ENCODE measurements at regions not wholly inside any gene's neighbourhood (a gene's known extent, or its start where the extent isn't known, plus 50 kb on each side); places are given as distances from the start of the nearest gene placed in this dataset.
"Not testable (repeated sequence)": the region's sequence is repeated elsewhere in the genome, so short reads cannot be mapped to it uniquely, and the experiment has no call there.

DNA sequence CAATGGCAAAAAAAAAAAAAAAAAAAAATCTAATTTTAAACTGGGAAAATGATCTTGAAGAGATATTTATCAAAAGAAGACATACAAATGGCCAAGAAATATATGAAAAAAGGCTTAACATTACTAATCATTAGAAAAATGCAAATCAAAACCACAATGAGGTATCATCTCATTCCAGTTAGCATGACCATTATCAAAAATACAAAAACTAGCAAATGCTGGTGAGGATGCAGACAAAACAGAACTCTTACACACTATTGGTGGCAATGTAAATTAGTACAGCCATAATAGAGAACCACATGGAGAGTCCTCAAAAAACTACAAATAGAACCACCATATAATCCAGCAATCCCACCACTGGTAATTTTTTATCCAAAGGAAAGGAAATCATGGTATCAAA is 489.6 kb downstream of the TNS3 start:
- DNase-seq (ENCODE audit: low read depth, low spot score): no peak

DNA sequence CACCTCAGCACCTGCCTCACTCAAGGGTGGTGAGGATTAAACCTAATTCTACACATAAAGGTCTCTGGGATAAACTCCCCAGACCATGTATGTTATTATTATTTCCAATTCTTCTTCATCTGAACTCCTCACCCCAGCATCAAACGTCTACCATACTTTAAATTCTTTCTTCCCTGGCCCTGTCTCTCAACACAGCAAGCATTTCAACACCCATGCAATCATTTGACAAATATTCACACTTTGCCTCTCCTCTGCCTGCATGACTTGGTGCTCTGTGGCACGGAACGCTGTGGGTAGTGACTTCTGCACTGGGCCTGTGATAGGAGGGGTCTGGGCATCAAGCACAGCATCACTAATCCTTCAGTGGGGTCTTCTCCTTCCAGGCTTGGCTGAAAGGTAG is 490.8 kb downstream of the TNS3 start:
- no peak for DNase-seq (ENCODE audit: low read depth, low spot score)

DNA sequence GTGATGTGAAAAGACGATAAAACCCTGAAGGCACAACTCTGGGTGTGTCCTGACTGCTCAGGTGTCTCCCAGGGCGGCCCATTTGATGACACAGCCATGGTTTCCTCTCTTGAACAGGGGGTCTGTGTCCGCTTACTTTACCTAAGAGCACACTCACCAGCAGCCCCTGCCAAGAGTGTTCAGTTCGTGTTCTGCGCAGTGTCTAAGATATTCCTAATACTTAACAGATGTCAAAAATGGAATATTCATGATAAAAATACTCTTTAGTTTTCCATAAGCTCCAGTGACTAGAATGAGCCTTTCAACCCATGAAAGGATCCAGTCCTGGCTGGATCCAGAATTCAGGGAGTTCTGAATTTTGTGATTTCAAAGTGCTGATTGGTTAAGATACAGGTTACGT is 492.4 kb downstream of the TNS3 start:
- DNase-seq (ENCODE audit: low read depth, low spot score): no peak

DNA sequence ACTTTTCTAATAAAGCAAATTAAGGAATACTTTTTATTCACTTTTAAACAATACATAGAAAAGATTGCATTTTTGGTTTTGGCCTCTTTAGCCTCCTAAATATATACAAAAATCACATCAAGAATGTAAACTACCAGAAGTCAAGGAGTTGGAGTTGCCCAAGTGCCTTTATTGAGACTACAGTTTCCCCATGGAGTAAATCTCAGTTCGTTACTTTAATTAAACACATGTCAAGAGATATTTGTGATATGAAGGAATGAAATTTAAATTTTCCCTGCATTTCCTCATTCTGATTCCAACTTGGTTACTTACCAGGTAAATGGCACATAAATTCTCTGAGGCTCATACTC is 492.9 kb downstream of the TNS3 start:
- no peak for DNase-seq (ENCODE audit: low read depth, low spot score)

DNA sequence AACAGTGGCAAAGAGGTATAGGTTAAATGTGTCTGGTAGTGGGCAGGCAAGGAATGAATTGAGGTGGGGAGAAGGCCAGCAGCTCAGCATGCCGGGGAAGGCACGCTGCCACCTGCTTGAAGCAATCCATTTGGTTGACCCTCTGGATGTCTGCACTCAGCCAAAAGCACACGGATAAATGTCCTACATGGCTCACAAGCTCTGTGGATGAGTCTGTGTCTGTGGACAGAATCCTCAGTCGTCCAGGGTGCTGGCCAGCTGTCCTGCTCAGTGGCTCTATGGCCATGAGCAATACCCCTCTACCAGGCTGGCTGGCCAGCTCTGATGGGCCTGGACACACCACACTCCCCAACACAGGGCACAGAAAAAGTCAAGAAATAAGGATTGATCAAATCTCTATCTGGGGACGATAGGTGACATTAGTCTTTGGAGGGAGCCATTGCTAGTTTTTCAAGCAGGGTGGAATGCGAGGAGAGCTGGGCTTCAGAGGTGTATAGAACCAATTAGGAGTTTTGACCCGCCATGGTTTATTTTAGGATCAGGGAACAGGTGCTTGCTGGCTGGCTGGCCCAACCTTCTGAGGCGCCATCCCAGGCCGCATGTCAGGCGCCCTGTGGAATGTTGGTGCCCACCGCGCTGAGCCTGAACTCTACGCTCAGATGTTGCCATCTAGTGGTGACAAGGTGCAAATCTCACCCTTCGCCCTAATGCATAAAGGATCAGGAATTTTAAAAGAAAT is 493.4 kb downstream of the TNS3 start:
- no peak for DNase-seq (ENCODE audit: low read depth, low spot score)

DNA sequence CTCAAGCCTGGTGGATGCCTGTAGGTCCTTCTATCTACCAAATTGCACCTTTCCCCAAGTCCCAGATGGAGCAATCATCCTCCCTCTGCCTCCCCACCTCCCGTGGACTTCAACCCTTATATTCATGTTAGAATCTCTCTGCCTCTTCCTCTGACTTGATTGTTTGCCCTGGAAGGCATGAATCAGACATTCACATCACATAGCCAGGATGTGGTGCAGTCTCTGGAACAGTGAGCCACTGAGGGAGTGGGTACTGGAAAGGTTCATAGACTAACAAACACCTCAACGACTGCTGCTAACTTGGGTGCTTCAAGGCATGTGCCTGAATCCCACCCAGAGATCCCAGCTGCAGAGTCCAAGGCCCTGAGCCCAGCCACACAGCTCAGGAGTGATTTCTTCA is 494.0 kb downstream of the TNS3 start:
- no peak for DNase-seq (ENCODE audit: low read depth, low spot score)

DNA sequence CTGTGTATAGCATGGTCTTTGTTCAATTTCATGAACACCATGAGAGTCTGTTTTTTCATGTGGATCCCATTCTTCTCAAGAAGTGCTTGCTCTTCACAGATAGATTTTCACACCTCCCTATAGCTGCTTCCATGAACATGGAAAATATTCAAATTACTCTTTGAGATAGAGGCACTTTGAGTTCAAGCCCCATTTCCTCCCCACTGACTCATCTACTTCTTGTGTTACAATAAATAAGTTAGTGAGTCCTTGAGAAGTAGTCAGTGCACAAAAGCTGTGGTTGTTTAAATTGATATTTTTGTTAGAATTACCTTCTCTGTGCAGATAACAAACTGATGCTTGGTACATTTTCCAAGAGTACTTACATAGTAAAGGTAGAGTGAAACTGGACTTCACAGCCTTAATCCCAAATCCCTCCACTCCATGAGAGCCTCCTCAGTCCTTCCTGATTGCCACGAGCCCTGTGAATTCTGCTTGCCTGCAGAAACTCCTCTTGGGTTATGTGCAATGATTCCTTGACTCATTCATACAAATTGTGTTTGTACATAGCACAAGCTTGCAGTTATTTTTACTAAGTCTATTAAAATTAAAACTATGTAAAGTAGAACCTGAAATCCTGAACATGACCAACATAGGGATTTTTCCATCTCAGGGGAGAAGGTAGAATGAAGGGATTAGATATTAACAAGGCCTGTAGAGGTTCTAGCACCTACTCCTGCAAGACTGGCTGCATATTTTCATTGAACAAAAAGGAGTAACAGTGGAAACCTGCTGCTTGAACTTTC is 496.2 kb downstream of the TNS3 start:
- DNase-seq (ENCODE audit: low read depth, low spot score): no peak

DNA sequence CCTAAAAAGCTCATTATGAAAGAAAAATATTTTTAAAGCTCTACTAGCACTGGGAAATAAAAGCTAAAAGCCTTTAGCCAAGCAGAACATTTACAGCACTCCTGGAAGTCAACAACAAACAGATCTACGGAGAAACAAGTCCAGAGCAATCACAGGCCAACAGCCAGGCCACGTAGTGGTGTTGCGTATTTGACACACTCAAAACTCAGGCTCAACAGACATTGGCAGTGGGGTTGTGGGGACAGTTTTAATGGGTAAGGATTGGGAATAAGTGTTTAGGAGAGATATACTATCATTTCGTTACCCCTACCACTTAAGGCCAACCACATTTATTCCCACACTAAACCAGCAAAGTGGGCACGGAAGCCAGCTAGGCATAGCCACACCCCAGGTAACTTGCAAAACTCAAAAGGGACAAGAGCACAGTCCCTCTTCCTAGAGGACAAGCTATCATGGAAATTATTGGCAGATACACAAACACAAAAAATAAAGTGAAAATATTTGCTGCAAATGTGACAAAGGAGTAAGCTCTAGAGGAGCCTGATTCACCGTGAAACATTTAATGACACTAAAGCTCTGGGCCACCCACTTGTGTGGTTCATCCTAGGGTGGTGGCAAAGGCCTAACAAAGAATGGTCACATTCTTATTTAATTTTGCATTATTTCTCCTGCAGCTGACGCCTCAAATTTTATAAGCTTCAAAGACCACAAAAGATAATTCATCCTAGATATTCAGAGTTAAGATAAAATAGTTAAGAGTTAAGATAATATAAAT is 498.2 kb downstream of the TNS3 start:
- DNase-seq (ENCODE audit: low read depth, low spot score): no peak

DNA sequence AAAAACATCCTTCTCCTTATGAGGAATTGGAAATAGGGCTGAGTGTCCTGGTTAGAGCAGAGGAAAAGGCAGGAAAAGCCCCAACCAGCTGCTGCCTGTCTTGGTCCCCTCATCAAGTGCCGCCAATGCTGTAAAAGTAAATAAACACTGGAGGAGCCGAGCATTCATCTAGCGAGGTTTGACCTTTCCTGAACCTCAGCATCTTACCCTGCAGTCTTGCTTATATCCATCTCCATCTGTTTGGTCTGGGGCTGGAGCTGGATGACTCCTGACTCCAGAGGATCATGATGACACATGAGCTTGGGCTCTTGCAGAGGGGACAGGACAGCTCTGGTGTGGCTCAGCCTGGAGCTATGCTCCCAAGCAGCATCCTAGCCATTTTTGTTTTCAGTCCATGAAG is 501.1 kb downstream of the TNS3 start:
- no peak for DNase-seq (ENCODE audit: low read depth, low spot score)

DNA sequence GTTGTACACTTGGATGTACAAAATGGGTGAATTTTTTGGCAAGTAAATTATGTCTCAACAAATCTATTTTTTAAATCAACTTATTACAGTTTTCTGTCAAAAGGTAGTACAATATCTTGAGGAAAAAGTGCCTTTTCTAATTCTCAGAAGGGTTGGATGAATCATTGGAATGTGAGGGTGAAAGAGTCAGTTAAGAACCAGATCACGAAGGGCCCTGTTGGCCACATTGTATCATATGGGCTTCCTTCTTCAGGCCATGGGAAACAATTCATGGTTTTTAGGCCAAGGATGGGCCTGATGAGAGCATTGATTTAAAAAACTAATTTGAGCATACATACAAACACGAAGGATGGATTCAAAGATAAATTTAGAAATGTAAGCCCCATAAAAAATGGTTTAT is 503.7 kb downstream of the TNS3 start:
- DNase-seq (ENCODE audit: low read depth, low spot score): no peak

DNA sequence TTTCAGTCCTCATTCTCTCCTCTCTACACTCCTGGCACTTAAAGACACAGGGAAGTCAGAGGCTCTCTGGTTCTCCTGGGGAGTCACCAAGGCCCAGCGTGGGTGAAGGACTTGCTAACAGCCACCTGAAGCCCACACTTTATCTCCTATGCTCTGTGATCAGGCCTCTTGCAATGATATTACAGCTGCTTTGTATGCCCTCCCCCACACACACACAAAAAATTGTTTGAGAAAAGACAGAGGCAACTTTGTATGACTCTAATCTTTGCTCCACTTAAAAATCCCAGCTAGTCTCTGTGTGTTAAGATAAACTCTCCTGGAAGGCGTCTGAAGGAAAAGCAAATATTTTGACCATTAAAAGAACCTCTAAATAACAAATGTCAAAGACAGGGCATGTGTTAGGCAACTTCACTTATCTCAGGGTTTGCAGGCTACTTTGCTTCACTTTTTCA is 507.2 kb downstream of the TNS3 start:
- DNase-seq (ENCODE audit: low read depth, low spot score): no peak

DNA sequence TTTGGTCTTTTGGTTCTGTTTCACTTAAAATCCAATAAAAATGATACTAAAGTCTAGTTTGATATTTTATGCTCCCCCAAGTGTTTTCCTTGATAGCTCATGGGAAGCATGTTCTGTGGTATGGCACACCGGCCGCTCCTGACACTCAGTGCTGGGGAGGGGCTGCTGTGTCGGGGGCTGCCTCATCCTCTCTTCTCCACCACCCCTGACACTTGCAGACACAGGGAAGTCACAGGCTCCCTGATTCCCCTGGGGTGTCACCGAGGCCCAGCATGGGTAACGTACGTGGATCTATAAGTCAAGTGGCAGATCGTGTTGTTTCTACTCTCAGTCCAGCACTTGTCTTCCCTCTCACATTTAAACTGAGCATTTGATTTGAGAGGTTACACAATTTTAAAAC is 508.6 kb downstream of the TNS3 start:
- no peak for DNase-seq (ENCODE audit: low read depth, low spot score)

DNA sequence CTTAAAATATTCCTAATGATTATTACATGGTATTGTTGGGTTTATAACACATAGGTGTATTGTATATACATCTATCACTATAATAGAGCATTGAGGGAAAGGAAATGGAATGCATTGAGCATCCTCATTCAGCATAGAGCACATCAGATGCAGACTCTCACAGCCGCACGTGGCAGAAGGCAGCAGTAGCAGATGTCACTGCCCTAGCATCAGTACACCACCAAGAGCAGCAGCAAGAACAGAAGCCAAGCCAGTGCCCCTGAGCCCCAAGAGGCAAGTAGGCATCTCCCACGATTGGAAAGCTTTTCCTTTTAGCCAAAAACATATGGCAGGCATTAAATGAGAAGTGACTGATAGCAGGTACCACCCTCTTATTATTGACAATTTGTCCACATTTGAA is 510.0 kb downstream of the TNS3 start:
- no peak for DNase-seq (ENCODE audit: low read depth, low spot score)

DNA sequence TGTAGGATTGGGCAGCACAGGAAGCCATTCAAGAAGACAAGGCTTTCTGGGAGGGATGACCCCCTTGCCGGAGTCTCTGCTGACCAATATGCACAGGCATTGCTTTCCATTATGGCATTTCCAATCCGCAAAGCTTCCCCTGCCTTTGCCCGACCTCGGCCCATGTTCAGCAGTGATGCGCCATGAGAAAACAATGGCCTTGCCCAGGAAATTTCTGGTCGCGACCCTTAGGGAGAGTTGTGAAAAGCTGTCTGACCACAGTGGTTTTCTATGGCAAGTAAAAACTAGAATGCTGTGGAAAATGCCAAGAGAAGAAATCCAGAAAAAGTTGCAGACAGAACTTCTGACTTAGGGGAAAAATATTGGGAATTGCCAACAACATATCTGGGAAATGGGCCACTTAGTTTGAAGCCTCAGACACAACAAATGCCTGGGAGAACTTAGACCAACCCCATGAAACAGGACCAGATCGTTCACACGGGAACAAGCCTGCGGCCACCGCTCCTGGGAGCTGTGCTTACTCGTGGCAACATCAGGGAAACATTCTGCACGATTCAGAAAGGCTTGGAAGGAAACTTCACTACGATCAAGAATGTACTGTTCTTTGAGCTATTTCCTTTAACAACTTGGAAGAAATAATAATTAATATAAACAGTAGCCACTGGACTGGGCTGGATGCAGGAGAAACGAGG is 512.4 kb downstream of the TNS3 start:
- DNase-seq (ENCODE audit: low read depth, low spot score): no peak

DNA sequence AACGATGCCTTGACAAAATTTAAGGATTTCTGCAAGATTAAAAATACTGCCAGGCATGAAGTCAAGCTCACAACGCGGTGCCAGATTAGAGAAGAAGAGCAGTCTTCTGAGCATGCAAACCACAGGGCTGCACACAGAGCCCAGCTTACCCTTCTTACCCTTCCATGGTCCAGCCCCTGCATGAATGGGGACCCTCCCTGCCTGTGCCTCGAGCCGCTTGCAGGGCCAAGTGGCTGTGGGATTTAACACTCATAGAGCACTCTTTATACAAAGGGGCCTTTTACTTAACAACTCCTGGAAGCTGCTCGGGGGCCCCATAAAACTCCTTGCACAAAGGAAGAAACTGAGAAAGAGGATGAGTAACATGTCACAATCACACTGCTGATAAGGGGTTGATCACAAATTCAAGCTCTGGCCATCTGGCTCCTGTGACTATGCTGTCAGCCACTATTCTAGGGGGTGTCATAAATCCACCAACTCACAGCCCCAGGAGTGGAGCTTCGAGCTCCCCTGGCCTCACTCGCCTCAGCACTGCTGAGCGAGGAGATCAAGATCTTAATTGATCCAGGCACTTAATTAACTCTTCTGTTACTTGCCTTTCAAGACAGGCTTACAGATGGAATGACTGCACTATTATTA is 514.8 kb downstream of the TNS3 start:
- DNase-seq (ENCODE audit: low read depth, low spot score): no peak

DNA sequence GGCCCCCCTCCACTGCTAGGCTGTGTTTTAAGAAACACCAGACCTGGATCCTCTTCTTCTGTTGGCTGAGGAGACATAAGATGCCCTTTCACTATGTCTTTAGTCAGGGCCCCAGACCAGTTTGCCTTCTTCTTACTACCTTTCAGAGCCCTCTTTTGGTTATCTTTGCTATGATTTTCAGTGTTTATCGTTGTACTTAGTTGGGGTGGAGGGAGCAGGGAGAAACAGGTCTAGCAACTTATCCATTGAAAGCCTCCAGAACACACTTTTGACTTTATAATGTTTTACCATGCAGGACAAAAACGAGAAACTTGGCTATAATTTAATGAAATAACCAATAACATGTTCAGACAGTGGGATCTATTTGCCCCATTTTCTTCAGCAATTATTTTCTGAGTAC is 525.2 kb downstream of the TNS3 start:
- DNase-seq (ENCODE audit: low read depth, low spot score): no peak

DNA sequence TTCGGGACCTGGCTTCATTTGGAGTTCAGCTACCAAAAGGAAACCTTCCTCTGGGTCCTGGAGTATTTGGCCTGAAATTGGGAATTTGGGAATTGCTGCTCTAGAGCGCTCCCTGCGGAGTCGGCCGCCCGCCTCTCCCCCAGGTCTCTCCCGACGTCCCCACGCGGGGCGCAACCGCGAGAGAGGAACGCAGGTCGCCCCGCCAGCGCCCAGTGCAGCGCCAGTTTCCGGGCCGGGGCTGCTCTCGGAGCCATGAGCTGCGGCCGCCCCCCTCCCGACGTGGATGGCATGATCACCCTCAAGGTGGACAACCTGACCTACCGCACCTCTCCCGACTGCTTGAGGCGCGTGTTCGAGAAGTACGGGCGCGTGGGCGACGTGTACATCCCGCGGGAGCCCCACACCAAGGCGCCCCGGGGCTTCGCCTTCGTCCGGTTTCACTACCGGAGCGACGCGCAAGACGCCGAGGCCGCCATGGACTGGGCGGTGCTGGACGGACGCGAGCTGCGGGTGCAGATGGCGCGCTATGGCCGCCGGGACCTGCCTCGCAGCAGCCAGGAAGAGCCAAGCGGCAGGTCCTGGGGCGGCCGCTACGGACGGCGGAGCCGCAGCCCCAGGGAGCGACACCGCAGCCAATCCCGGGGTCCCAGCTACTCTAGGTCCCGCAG is 529.2 kb downstream of the TNS3 start:
- DNase-seq (ENCODE audit: low read depth, low spot score): not testable (repeated sequence)

DNA sequence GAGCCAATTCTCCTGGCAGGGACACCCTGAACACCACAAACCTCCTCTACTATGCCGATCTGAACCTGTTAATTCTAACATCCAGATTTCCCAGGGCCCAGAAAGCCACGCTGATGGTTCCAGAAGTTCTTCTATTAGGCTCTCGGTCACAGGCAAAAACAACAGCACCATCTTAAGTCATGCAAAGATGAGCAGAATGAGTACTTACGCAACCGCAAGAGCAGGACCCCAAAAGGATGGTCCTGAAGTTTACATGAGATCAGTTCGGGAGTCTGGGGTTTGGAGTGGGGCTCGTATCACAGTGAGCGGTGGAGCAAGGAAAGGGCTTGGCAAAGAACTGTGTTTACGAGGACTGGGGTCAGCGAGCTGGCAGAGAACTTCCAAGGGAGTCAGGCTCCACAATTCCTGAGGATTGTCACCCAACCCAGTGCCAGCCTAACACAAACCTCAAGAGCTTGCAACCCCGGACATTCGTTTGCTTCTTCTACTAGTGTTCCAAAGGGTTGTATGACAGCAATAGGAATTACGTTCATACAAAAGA is 532.6 kb downstream of the TNS3 start:
- no peak for DNase-seq (ENCODE audit: low read depth, low spot score)

DNA sequence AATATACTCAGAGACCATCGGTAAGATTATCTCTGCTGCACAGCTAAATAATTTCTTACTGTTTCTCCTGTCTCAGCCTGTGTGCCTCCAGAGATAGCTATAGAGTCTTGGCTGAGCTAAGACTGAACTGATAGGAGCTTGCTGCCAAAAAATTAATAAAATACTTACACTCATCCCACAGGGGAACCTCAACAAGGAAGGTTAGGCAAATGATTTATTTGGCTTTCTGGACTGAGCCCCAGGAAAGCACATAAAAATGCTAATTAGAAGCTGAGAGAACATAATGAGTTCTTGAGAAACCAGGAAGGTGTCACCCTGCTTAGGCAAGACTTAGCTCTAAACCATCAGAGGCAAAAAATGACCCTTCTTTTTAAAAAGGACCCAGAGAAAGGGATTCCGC is 534.5 kb downstream of the TNS3 start:
- no peak for DNase-seq (ENCODE audit: low read depth, low spot score)

DNA sequence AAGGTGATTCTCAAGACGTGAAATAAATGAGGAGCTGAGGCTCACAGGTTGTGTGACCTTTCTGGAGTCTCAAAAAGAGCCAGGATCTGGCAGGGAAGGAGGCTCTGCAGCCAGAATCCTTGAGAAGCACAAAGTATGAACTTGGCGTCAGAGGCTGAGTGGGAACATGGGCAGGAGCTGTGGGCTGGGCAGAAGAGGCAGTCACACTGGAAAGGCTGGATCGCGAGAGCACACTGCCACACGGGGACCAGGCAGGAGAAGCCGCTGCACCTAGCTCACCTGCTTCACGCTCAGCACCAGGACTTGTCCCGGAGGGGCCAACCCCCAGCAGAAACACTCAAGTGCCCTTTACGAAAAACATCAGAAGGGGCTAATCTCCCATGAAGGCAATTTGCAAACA is 535.0 kb downstream of the TNS3 start:
- no peak for DNase-seq (ENCODE audit: low read depth, low spot score)
